K562 (cell line): ENCODE measurements at regions not wholly inside any gene's neighbourhood (a gene's known extent, or its start where the extent isn't known, plus 50 kb on each side); places are given as distances from the start of the nearest gene placed in this dataset.
"Not testable (repeated sequence)": the region's sequence is repeated elsewhere in the genome, so short reads cannot be mapped to it uniquely, and the experiment has no call there.

Source experiments
- ATAC-seq: fragments of 200-7000 bp; cut with Tn5 transposase; 3 replicates; pipeline ENCODE4 v1.9.1; 2020; ENCODE audit warnings: moderate library complexity
- BruUV-seq: library from RNA; stranded (reverse); fragments of 400-500 nt; replicated peaks from 2 replicates; lab custom pipeline; 2021; lab: Mats Ljungman, UMichigan
- CTCF ChIA-PET: fragments of 300-600 bp; formaldehyde crosslinking; extraction: SDS; loops from one replicate; lab custom pipeline; 2021; ENCODE audit warnings: low intra/inter-chr PET ratio; lab: Yijun Ruan, JAX
- POLR2A ChIA-PET: fragments of 300-600, 350-650 bp; sonication (Branson Sonifier 250); formaldehyde crosslinking; extraction: SDS; loops from one replicate; lab custom pipeline; 2021; ENCODE audit warnings: antibody characterized with exemption, inconsistent platforms; lab: Yijun Ruan, JAX
- DNase-seq, 4 experiments: peaks; one replicate each; pipeline versions ENCODE4 v3.0.0 to v3.0.0-alpha.2; 2011 to 2018; ENCODE audit warnings: low spot score in 3 of 4, mixed read lengths in 3 of 4; ENCODE audit errors: extremely low read depth in 1 of 4
- FAIRE-seq: peaks from 2 replicates; lab custom pipeline; 2011; peaks lifted over from hg19 to GRCh38; lab: Jason Lieb, UNC
- H2AFZ ChIP-seq: 2 replicates; pipeline ENCODE4 v1.6.0; 2011; ENCODE audit warnings: low read depth, low read length, control low read depth, inconsistent platforms
- H3K27ac ChIP-seq: fragments of 200-600 bp; 3 replicates; pipeline ENCODE4 v1.8.0; 2011; ENCODE audit warnings: low read depth, mild to moderate bottlenecking, control low read depth, inconsistent platforms, low read length, moderate library complexity, mixed read lengths; ENCODE audit errors: extremely low read depth
- H3K27me3 ChIP-seq, 2 experiments: fragments of 300-600 bp in 1 of 2; 2 replicates in 1 of 2; 3 replicates in 1 of 2; pipeline versions ENCODE4 v1.6.0 to v1.8.0; 2011; ENCODE audit warnings: inconsistent platforms in 2 of 2, low read length in 2 of 2, mild to moderate bottlenecking in 1 of 2, mixed read lengths in 1 of 2, moderate library complexity in 1 of 2; ENCODE audit not compliant: control insufficient read depth in 2 of 2, insufficient read depth in 2 of 2
- H3K36me3 ChIP-seq: fragments of 300-600 bp; 3 replicates; pipeline ENCODE4 v1.8.0; 2011; ENCODE audit warnings: mild to moderate bottlenecking, low read length, inconsistent platforms; ENCODE audit not compliant: control insufficient read depth, insufficient read depth
- H3K4me1 ChIP-seq, 2 experiments: fragments of 200-600 bp in 1 of 2; replicated peaks in 1 of 2; 2 replicates in 1 of 2; 3 replicates in 1 of 2; pipeline versions ENCODE4 v1.5.1 to v1.8.0; 2011; ENCODE audit warnings: inconsistent platforms in 2 of 2, low read length in 2 of 2, mild to moderate bottlenecking in 1 of 2, mixed read lengths in 1 of 2, moderate library complexity in 1 of 2; ENCODE audit not compliant: control insufficient read depth in 2 of 2, insufficient read depth in 2 of 2
- H3K4me2 ChIP-seq: 2 replicates; pipeline ENCODE4 v1.6.1; 2011; ENCODE audit warnings: low read length, control low read depth, inconsistent platforms, mixed read lengths; ENCODE audit not compliant: insufficient read depth
- H3K4me3 ChIP-seq: fragments of 200-600 bp; sonication (generic), shearing (Covaris generic); 2 replicates; pipeline ENCODE4 v1.5.1; 2016; ENCODE audit warnings: control low read depth, inconsistent platforms
- H3K79me2 ChIP-seq: fragments of 200-600 bp; 3 replicates; pipeline ENCODE4 v1.8.0; 2011; ENCODE audit warnings: low read length, inconsistent platforms; ENCODE audit not compliant: control insufficient read depth, insufficient read depth
- H3K9ac ChIP-seq, 2 experiments: 2 replicates each; pipeline versions ENCODE4 v1.6.0 to v1.6.1; 2011; ENCODE audit warnings: low read depth in 2 of 2, low read length in 2 of 2, control low read depth in 1 of 2, inconsistent platforms in 1 of 2, mild to moderate bottlenecking in 1 of 2, mixed read lengths in 1 of 2; ENCODE audit not compliant: insufficient read depth in 1 of 2
- H3K9me1 ChIP-seq: one replicate; pipeline ENCODE4 v1.6.0; 2011; ENCODE audit warnings: inconsistent platforms, mild to moderate bottlenecking, low read length, moderate library complexity; ENCODE audit not compliant: control insufficient read depth, insufficient read depth
- H3K9me3 ChIP-seq: replicated peaks from 2 replicates; pipeline ENCODE4 v1.5.1; 2011; ENCODE audit warnings: low read depth, low read length, inconsistent platforms; ENCODE audit not compliant: control insufficient read depth, insufficient read depth
- H4K20me1 ChIP-seq: replicated peaks from 2 replicates; pipeline ENCODE4 v1.6.1; 2011; ENCODE audit warnings: low read length, inconsistent platforms, mixed read lengths; ENCODE audit not compliant: control insufficient read depth, insufficient read depth
- WGBS: fragments of 100-300 bp; shearing (Covaris generic); methylation state at CpG from one replicate; pipeline ENCODE4 v1.1.6; 2016; ENCODE audit warnings: low coverage, mixed read lengths; ENCODE audit not compliant: insufficient coverage; ENCODE audit errors: missing lambda C conversion rate; 5-methylcytosine and 5-hydroxymethylcytosine counted together
- in situ Hi-C: fragments of 300-500 bp; cut with MboI; formaldehyde crosslinking; loops from 4 replicates; pipeline ENCODE4 v1.15.0; 2018; ENCODE audit warnings: inconsistent platforms, mixed read lengths
- intact Hi-C: fragments of 100-400 bp; cut with micrococcal nuclease; formaldehyde crosslinking; loops from 2 replicates; pipeline ENCODE4 v1.14.2; 2022

DNA sequence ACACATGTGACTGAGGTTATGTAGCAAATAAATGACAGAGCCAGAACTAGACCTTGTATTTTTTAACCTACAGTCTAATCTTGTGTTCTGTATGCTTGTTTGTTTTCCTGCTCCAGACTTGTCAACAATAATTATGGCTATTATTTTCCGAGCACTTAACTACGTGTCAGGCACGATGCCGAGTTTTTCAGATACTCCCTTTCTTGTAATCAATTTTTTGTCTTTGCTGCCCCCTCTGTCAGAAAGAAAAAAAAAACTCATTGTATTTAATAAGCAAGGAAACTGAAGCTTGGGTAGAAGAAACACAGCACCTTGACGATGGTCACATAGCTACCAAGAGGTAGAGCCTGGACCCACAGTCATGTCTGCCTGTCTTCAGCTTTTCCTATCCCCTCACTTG is 95.7 kb upstream of the TRIM77 start:
- H3K9me1 ChIP-seq, H3K9me3 ChIP-seq, H3K36me3 ChIP-seq, BruUV-seq, H3K27ac ChIP-seq, intact Hi-C loops, in situ Hi-C loops, H3K79me2 ChIP-seq, ATAC-seq, H3K9ac ChIP-seq, H3K27me3 ChIP-seq, CTCF ChIA-PET, H3K4me2 ChIP-seq, H3K4me3 ChIP-seq, POLR2A ChIA-PET, DNase-seq, H4K20me1 ChIP-seq, H3K4me1 ChIP-seq, FAIRE-seq, H2AFZ ChIP-seq: not testable (repeated sequence)
- 0% methylated on average over 5 of the region's 5 CpGs for WGBS

DNA sequence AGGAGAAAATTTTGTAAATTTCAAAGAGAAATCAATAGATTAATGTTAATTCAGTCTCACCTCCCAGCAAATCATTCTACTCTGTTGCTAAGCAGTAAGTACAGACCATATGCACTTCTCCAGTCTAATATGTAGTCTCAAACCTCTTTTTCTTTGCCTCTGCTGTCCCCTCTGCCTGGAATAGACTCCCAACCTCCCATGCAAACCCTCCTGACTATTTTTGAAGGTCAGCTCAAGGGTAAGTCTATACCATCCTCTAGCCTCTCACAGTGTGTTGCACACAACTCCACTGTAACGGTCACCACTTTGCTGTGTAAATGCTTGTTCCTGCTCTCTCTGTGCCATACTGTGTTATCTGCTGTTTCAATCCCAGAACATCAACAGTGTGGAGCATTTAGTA is 94.5 kb upstream of the TRIM77 start:
- H3K27me3 ChIP-seq, H3K79me2 ChIP-seq, H2AFZ ChIP-seq, H3K36me3 ChIP-seq, H3K9me3 ChIP-seq, H4K20me1 ChIP-seq, ATAC-seq, H3K4me1 ChIP-seq, DNase-seq, H3K4me2 ChIP-seq, intact Hi-C loops, POLR2A ChIA-PET, BruUV-seq, CTCF ChIA-PET, in situ Hi-C loops, FAIRE-seq, H3K9me1 ChIP-seq, H3K9ac ChIP-seq, H3K4me3 ChIP-seq, H3K27ac ChIP-seq: not testable (repeated sequence)
- WGBS, result 0% methylated on average over 1 of the region's 1 CpG

DNA sequence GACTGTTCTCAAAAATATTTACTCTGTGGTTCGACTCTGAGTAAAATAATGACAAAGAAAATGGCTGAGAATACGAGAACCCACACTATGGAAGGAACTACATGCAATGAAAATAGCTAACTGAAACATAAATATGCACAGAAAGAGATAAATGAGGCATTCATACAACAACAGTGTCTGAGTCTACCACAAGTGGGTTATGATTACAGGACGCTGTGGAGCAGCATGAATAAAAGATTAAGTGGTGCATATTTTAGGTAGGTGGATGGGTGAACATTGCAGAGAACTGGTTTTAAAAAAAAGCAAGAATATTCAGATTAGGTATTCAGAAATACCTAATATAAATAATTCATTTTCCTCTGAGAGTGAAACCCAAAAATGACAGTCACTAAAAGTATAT is 93.9 kb upstream of the TRIM77 start:
- H3K4me1 ChIP-seq, ATAC-seq, BruUV-seq, H3K79me2 ChIP-seq, H3K27ac ChIP-seq, H3K4me3 ChIP-seq, H3K36me3 ChIP-seq, H3K4me2 ChIP-seq, H3K9me1 ChIP-seq, H4K20me1 ChIP-seq, H3K9ac ChIP-seq, H3K27me3 ChIP-seq, in situ Hi-C loops, FAIRE-seq, H3K9me3 ChIP-seq, intact Hi-C loops, CTCF ChIA-PET, POLR2A ChIA-PET, DNase-seq, H2AFZ ChIP-seq: not testable (repeated sequence)
- WGBS, result 7% methylated on average over 3 of the region's 3 CpGs
